ENCODE measurements at regions not wholly inside any gene's neighbourhood (a gene's known extent, or its start where the extent isn't known, plus 50 kb on each side); places are given as distances from the start of the nearest gene placed in this dataset.
"Not testable (repeated sequence)": the region's sequence is repeated elsewhere in the genome, so short reads cannot be mapped to it uniquely, and the experiment has no call there.

GRCh38 chr6:78770765-78771164 lies 96.6 kb upstream of the IRAK1BP1 start:
- Mint-ChIP-seq H3K4me3 (no peak overlapping the region), H3K27ac (no peak overlapping the region), H3K27me3 (ENCODE audit: low read depth) (peaks cover 6% of the 10 kb centered on the region), H3K36me3 (no peaks in the 10 kb centered on the region), H3K4me1 (peaks cover 2% of the 10 kb centered on the region), H3K9me3 (peaks cover 9% of the 10 kb centered on the region)
- no peak for TF ChIP-seq CTCF (IDR thresholded peaks at IDR 0.05; ENCODE audit: unreplicated experiment)
- no peak for DNase-seq (ENCODE audit: low spot score in 2 of 2, unreplicated experiment in 2 of 2)

- H3K27ac Mint-ChIP-seq: no peak overlapping the region
- H3K4me1 Mint-ChIP-seq: peaks cover 2% of the 10 kb centered on the region
- no peak for TF ChIP-seq CTCF (IDR thresholded peaks at IDR 0.05; ENCODE audit: unreplicated experiment)
- no peaks in the 10 kb centered on the region for H3K36me3 Mint-ChIP-seq
- peaks cover 7% of the 10 kb centered on the region for H3K9me3 Mint-ChIP-seq
- no peak overlapping the region for H3K4me3 Mint-ChIP-seq
- DNase-seq (ENCODE audit: low spot score in 2 of 2, unreplicated experiment in 2 of 2): no peak
- peaks cover 6% of the 10 kb centered on the region for H3K27me3 Mint-ChIP-seq (ENCODE audit: low read depth)
These were observed 95.8 kb upstream of the IRAK1BP1 start for GRCh38 chr6:78771586-78771985.

GRCh38 chr6:78781001-78781400 lies 86.3 kb upstream of the IRAK1BP1 start:
- Mint-ChIP-seq H3K27ac (no peak overlapping the region), H3K27me3 (ENCODE audit: low read depth) (no peaks in the 10 kb centered on the region), H3K36me3 (no peaks in the 10 kb centered on the region), H3K4me1 (no peaks in the 10 kb centered on the region), H3K4me3 (no peak overlapping the region), H3K9me3 (peaks cover 11% of the 10 kb centered on the region)
- DNase-seq (ENCODE audit: low spot score in 2 of 2, unreplicated experiment in 2 of 2): no peak
- no peak for TF ChIP-seq CTCF (IDR thresholded peaks at IDR 0.05; ENCODE audit: unreplicated experiment)

- H3K9me3 Mint-ChIP-seq: peaks cover 20% of the 10 kb centered on the region
- H3K4me1 Mint-ChIP-seq; H3K27ac Mint-ChIP-seq; DNase-seq (ENCODE audit: low spot score in 2 of 2, unreplicated experiment in 2 of 2); H3K27me3 Mint-ChIP-seq (ENCODE audit: low read depth); H3K36me3 Mint-ChIP-seq; H3K4me3 Mint-ChIP-seq: not testable (repeated sequence)
These were observed 84.0 kb upstream of the IRAK1BP1 start for GRCh38 chr6:78783366-78783765.

GRCh38 chr6:78797270-78797669 lies 70.1 kb upstream of the IRAK1BP1 start:
- no peak for DNase-seq (ENCODE audit: low spot score in 2 of 2, unreplicated experiment in 2 of 2)
- Mint-ChIP-seq H3K27ac (no peak overlapping the region), H3K27me3 (ENCODE audit: low read depth) (peaks cover 2% of the 10 kb centered on the region), H3K36me3 (no peaks in the 10 kb centered on the region), H3K4me3 (no peak overlapping the region), H3K9me3 (peaks cover 46% of the 10 kb centered on the region), H3K4me1 (no peaks in the 10 kb centered on the region)
- TF ChIP-seq CTCF (IDR thresholded peaks at IDR 0.05; ENCODE audit: unreplicated experiment): no peak

- DNase-seq (ENCODE audit: low spot score in 2 of 2, unreplicated experiment in 2 of 2): no peak
- H3K4me1 Mint-ChIP-seq: no peaks in the 10 kb centered on the region
- H3K27ac Mint-ChIP-seq: no peak overlapping the region
- no peak overlapping the region for H3K4me3 Mint-ChIP-seq
- peaks cover 61% of the 10 kb centered on the region for H3K9me3 Mint-ChIP-seq
- H3K27me3 Mint-ChIP-seq (ENCODE audit: low read depth): peaks cover 2% of the 10 kb centered on the region
- TF ChIP-seq CTCF (IDR thresholded peaks at IDR 0.05; ENCODE audit: unreplicated experiment): no peak
- H3K36me3 Mint-ChIP-seq: no peaks in the 10 kb centered on the region
These were observed 67.7 kb upstream of the IRAK1BP1 start for GRCh38 chr6:78799682-78800081.

GRCh38 chr6:78806792-78807191 lies 60.6 kb upstream of the IRAK1BP1 start:
- not testable (repeated sequence) for H3K4me1 Mint-ChIP-seq; H3K27ac Mint-ChIP-seq; DNase-seq (ENCODE audit: low spot score in 2 of 2, unreplicated experiment in 2 of 2); H3K4me3 Mint-ChIP-seq; H3K36me3 Mint-ChIP-seq; H3K27me3 Mint-ChIP-seq (ENCODE audit: low read depth)
- peaks cover 30% of the 10 kb centered on the region for H3K9me3 Mint-ChIP-seq

- peaks cover 26% of the 10 kb centered on the region for H3K9me3 Mint-ChIP-seq
- not testable (repeated sequence) for H3K36me3 Mint-ChIP-seq; H3K4me1 Mint-ChIP-seq; DNase-seq (ENCODE audit: low spot score in 2 of 2, unreplicated experiment in 2 of 2); H3K27ac Mint-ChIP-seq; H3K4me3 Mint-ChIP-seq; H3K27me3 Mint-ChIP-seq (ENCODE audit: low read depth)
These were observed 59.5 kb upstream of the IRAK1BP1 start for GRCh38 chr6:78807655-78808355.

Data from mesothelial cell of epicardium (in vitro differentiated cells).